SK-N-SH (cell line): ENCODE measurements at regions not wholly inside any gene's neighbourhood (a gene's known extent, or its start where the extent isn't known, plus 50 kb on each side); places are given as distances from the start of the nearest gene placed in this dataset.

Source experiments
- CTCF ChIA-PET: fragments of 300-600, 350-600 bp; formaldehyde crosslinking; extraction: SDS; loops from one replicate; lab custom pipeline; 2021; lab: Yijun Ruan, JAX
- POLR2A ChIA-PET: fragments of 350-600 bp; sonication (Branson Sonifier 250); formaldehyde crosslinking; extraction: SDS; loops from one replicate; lab custom pipeline; 2020; ENCODE audit warnings: antibody characterized with exemption, inconsistent platforms; lab: Yijun Ruan, JAX
- DNase-seq: peaks from one replicate; pipeline ENCODE4 v3.0.0; 2012
- H2AFZ ChIP-seq: fragments of 200-600 bp; sonication (generic); 2 replicates; pipeline ENCODE4 v1.8.1; 2016; ENCODE audit warnings: antibody characterized with exemption, mild to moderate bottlenecking, low read depth
- H3F3A ChIP-seq: fragments of 200-600 bp; sonication (generic); replicated peaks from 2 replicates; pipeline ENCODE3; 2016; ENCODE audit warnings: antibody characterized with exemption, mild to moderate bottlenecking; ENCODE audit not compliant: insufficient read depth
- H3K27ac ChIP-seq, 2 experiments: fragments of 200-500 bp in 1 of 2; fragments of 200-600 bp in 1 of 2; sonication (Bioruptor generic) in 1 of 2; sonication (generic), shearing (Covaris generic) in 1 of 2; 2 replicates each; pipeline versions ENCODE4 v1.5.1 to v1.6.1; 2014 to 2016; ENCODE audit warnings: low read depth in 2 of 2, inconsistent platforms in 1 of 2, low read length in 1 of 2, mild to moderate bottlenecking in 1 of 2, mixed read lengths in 1 of 2
- H3K27me3 ChIP-seq: fragments of 200-600 bp; sonication (generic), shearing (Covaris generic); 2 replicates; pipeline ENCODE4 v1.6.1; 2016; ENCODE audit warnings: mixed run types; ENCODE audit not compliant: insufficient read depth
- H3K36me3 ChIP-seq, 2 experiments: fragments of 200-500 bp in 1 of 2; fragments of 200-600 bp in 1 of 2; sonication (Bioruptor generic) in 1 of 2; sonication (generic) in 1 of 2; replicated peaks in 1 of 2; 2 replicates each; pipeline versions ENCODE3 to v1.5.1; 2014 to 2016; ENCODE audit warnings: low read length in 1 of 2, mild to moderate bottlenecking in 1 of 2; ENCODE audit not compliant: insufficient read depth in 2 of 2, control insufficient read depth in 1 of 2
- H3K4me1 ChIP-seq, 2 experiments: fragments of 200-500 bp in 1 of 2; fragments of 200-600 bp in 1 of 2; sonication (Bioruptor generic) in 1 of 2; sonication (generic), shearing (Covaris generic) in 1 of 2; 2 replicates each; pipeline versions ENCODE4 v1.5.1 to v1.6.1; 2014 to 2016; ENCODE audit warnings: low read depth in 1 of 2, low read length in 1 of 2, mixed run types in 1 of 2; ENCODE audit not compliant: insufficient read depth in 2 of 2, control insufficient read depth in 1 of 2
- H3K4me2 ChIP-seq: fragments of 200-600 bp; sonication (generic), shearing (Covaris generic); 2 replicates; pipeline ENCODE4 v1.6.1; 2017; ENCODE audit warnings: mixed run types
- H3K4me3 ChIP-seq, 2 experiments: fragments of 200-500 bp in 1 of 2; fragments of 200-600 bp in 1 of 2; sonication (Bioruptor generic) in 1 of 2; sonication (generic), shearing (Covaris generic) in 1 of 2; 2 replicates each; pipeline versions ENCODE4 v1.5.1 to v1.8.1; 2014 to 2016; ENCODE audit warnings: low read depth in 2 of 2, inconsistent platforms in 1 of 2, low read length in 1 of 2, mild to moderate bottlenecking in 1 of 2, mixed read lengths in 1 of 2, moderate library complexity in 1 of 2
- H3K79me2 ChIP-seq: fragments of 200-600 bp; sonication (generic); 2 replicates; pipeline ENCODE4 v1.8.1; 2017; ENCODE audit warnings: mild to moderate bottlenecking; ENCODE audit not compliant: insufficient read depth
- H3K9ac ChIP-seq: fragments of 200-600 bp; sonication (generic); 2 replicates; pipeline ENCODE4 v1.6.1; 2017; ENCODE audit warnings: mixed run types
- H3K9me2 ChIP-seq: fragments of 200-600 bp; sonication (generic); 2 replicates; pipeline ENCODE4 v1.6.1; 2017; ENCODE audit warnings: mixed run types
- H3K9me3 ChIP-seq: fragments of 200-600 bp; sonication (generic); 2 replicates; pipeline ENCODE4 v1.6.1; 2017; ENCODE audit warnings: mixed run types, mild to moderate bottlenecking, moderate library complexity
- H4K20me1 ChIP-seq: fragments of 200-600 bp; sonication (generic); 2 replicates; pipeline ENCODE4 v1.6.1; 2017; ENCODE audit warnings: mild to moderate bottlenecking, mixed run types; ENCODE audit not compliant: insufficient read depth
- CTCF ChIP-seq: fragments of 200-600 bp; sonication (generic); IDR thresholded peaks from 2 replicates; pipeline ENCODE4 v1.6.1; 2017; ENCODE audit warnings: antibody characterized with exemption, mild to moderate bottlenecking, moderate library complexity
- ELF1 ChIP-seq: IDR thresholded peaks from 2 replicates; pipeline ENCODE4 v1.4.0; 2012
- EZH2phosphoT487 ChIP-seq: fragments of 200-600 bp; sonication (generic); IDR thresholded peaks from 2 replicates; pipeline ENCODE4 v1.6.1; 2017; ENCODE audit warnings: low read depth, mixed run types, mild to moderate bottlenecking, antibody characterized with exemption, moderate library complexity, borderline replicate concordance
- FOSL2 ChIP-seq: IDR thresholded peaks from 2 replicates; pipeline ENCODE4 v1.4.0; 2012; ENCODE audit warnings: low read depth, mild to moderate bottlenecking, moderate library complexity, borderline replicate concordance
- IRF3 ChIP-seq: fragments of 150-350 bp; IDR thresholded peaks from 2 replicates; pipeline ENCODE4 v1.6.1; 2016; ENCODE audit warnings: mild to moderate bottlenecking, low read depth, low read length
- JUND ChIP-seq: IDR thresholded peaks from 2 replicates; pipeline ENCODE4 v1.4.0; 2012
- MXI1 ChIP-seq: IDR thresholded peaks from 2 replicates; pipeline ENCODE4 v1.6.1; 2012; ENCODE audit warnings: mild to moderate bottlenecking, low read depth, low read length, improper control_type of control experiment
- NFIC ChIP-seq: IDR thresholded peaks from 2 replicates; pipeline ENCODE4 v1.4.0; 2012; ENCODE audit warnings: borderline replicate concordance
- POLR2AphosphoS5 ChIP-seq: IDR thresholded peaks from 2 replicates; pipeline ENCODE4 v1.6.1; 2012; ENCODE audit warnings: low read depth, low read length
- RCOR1 ChIP-seq: fragments of 150-350 bp; IDR thresholded peaks from 2 replicates; pipeline ENCODE4 v1.6.1; 2017; ENCODE audit warnings: antibody characterized with exemption, low read length
- SIN3A ChIP-seq: IDR thresholded peaks from 2 replicates; pipeline ENCODE4 v1.6.1; 2012; ENCODE audit warnings: low read depth, mild to moderate bottlenecking, low read length, moderate library complexity, borderline replicate concordance
- SMC3 ChIP-seq: IDR thresholded peaks from 2 replicates; pipeline ENCODE4 v1.6.1; 2012; ENCODE audit warnings: low read depth, low read length, improper control_type of control experiment
- USF1 ChIP-seq: IDR thresholded peaks from 2 replicates; pipeline ENCODE4 v1.4.0; 2012; ENCODE audit warnings: low read depth, borderline replicate concordance
- WGBS: methylation state at CpG from one replicate; pipeline ENCODE4 v1.1.6; 2017; ENCODE audit warnings: low lambda C conversion rate; 5-methylcytosine and 5-hydroxymethylcytosine counted together

- H3K9me2 ChIP-seq, result no peaks in the 10 kb centered on the region
- no peak overlapping the region for H3K4me3 ChIP-seq
- no peaks in the 10 kb centered on the region for H3K27me3 ChIP-seq
- no peaks in the 10 kb centered on the region for H3K9me3 ChIP-seq
- no peak overlapping the region for H3K4me2 ChIP-seq
- no peaks in the 10 kb centered on the region for H3F3A ChIP-seq
- no peaks in the 10 kb centered on the region for H3K4me1 ChIP-seq
- no peak for DNase-seq
- H3K79me2 ChIP-seq, result no peaks in the 10 kb centered on the region
- H3K27ac ChIP-seq, result no peak overlapping the region
- ChIA-PET CTCF (no interaction called here), POLR2A (no interaction called here)
- no peak overlapping the region for H3K9ac ChIP-seq
- no peak overlapping the region for H2AFZ ChIP-seq
- H4K20me1 ChIP-seq, result no peaks in the 10 kb centered on the region
- TF ChIP-seq JUND (no peak), NFIC (no peak), IRF3 (no peak), CTCF (no peak), FOSL2 (no peak), POLR2AphosphoS5 (no peak), MXI1 (no peak)
- WGBS, result 4% methylated on average over 2 of the region's 2 CpGs
- no peaks in the 10 kb centered on the region for H3K36me3 ChIP-seq
Measured at GRCh38 chrX:142742581-142742980, 283.1 kb upstream of the SPANXN4 start.

- Histone ChIP-seq H3K9me3 (no peaks in the 10 kb centered on the region), H3K27me3 (no peaks in the 10 kb centered on the region), H3K9me2 (no peaks in the 10 kb centered on the region), H3K27ac (no peak overlapping the region), H4K20me1 (no peaks in the 10 kb centered on the region), H3K4me1 (no peaks in the 10 kb centered on the region), H3F3A (no peaks in the 10 kb centered on the region), H3K9ac (no peak overlapping the region), H3K36me3 (no peaks in the 10 kb centered on the region), H2AFZ (no peak overlapping the region), H3K4me2 (no peak overlapping the region), H3K4me3 (no peak overlapping the region), H3K79me2 (no peaks in the 10 kb centered on the region)
- WGBS, result 0% methylated on average over 2 of the region's 2 CpGs
- POLR2A ChIA-PET, result no interaction called here
- TF ChIP-seq SMC3, result no peak
- TF ChIP-seq ELF1, result no peak
- TF ChIP-seq USF1, result no peak
- no peak for TF ChIP-seq EZH2phosphoT487
- no peak for TF ChIP-seq SIN3A
- TF ChIP-seq RCOR1, result no peak
- CTCF ChIA-PET, result no interaction called here
- no peak for DNase-seq
Measured at GRCh38 chrX:142733327-142733726, 292.4 kb upstream of the SPANXN4 start.
